ENCODE measurements at regions not wholly inside any gene's neighbourhood (a gene's known extent, or its start where the extent isn't known, plus 50 kb on each side); places are given as distances from the start of the nearest gene placed in this dataset.

DNA sequence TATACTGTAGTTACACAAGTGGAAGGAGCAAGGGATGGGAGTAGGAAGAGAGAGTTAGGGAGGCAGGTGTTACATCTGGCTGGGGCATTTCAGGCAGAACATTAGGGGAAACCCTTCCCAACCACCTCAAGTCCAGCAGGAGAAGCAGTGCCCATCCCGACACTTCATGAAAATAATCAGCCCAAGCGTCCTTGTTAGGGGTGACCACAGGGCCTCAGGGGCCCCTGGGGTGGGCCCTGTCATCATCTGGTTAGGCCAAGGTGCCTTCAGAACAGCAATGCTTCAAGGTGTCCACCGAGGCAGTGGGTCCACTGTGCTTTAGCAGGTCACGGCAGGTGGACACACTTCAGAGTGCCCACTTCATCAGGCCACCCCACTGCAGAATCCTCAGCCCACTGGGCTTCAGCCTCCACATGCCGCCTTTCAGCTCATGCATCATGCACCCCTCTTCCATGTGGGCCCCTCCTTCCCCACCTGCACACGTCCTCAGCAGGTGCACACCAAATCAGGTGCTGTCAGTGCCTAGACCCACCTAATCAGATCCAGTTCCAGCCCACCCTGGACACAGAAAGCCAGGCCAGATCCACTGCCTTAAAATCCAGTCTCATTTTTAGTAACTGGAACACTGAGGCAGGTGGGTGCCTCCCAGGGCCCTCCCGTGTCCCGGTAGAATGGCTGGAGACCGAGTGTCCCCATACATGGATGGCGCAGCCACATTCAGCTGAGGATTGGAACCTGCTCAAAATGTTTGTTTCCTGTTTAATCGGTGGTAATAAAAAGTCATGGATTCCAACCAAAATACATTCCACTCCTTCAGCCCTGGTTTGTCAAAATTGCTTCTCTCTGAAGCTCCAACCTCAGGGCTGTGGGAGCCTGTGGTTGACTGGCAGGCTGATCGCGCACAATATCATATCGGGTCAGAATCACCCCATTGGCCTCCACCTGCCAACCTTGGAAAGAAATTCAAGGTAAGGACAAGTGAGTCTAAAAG is 99.5 kb downstream of the ANKRD60 start:
- Histone ChIP-seq H3K4me3 (ENCODE audit: low read length in 3 of 3) (no peak overlapping the region), H3K27me3 (ENCODE audit: control insufficient read depth, insufficient read depth, low read length) (no peaks in the 10 kb centered on the region), H3K9me3 (ENCODE audit: control insufficient read depth in 2 of 3, insufficient read depth in 1 of 3, low read length in 3 of 3) (peaks cover 0 to 12% (median 5%) of the 10 kb centered on the region in 3 donors), H3K9ac (ENCODE audit: low read length in 3 of 3) (no peak overlapping the region), H3K27ac (ENCODE audit: low read depth in 2 of 2, low read length in 2 of 2) (no peak overlapping the region), H3K36me3 (ENCODE audit: control insufficient read depth in 2 of 3, insufficient read depth in 3 of 3, low read length in 3 of 3) (no peaks in the 10 kb centered on the region), H3K4me1 (ENCODE audit: control insufficient read depth in 2 of 3, insufficient read depth in 2 of 3, low read depth in 1 of 3, low read length in 3 of 3) (no peaks in the 10 kb centered on the region)
- FAIRE-seq (no peak), DNase-seq (no peak)
- TF ChIP-seq, protein P1, sequence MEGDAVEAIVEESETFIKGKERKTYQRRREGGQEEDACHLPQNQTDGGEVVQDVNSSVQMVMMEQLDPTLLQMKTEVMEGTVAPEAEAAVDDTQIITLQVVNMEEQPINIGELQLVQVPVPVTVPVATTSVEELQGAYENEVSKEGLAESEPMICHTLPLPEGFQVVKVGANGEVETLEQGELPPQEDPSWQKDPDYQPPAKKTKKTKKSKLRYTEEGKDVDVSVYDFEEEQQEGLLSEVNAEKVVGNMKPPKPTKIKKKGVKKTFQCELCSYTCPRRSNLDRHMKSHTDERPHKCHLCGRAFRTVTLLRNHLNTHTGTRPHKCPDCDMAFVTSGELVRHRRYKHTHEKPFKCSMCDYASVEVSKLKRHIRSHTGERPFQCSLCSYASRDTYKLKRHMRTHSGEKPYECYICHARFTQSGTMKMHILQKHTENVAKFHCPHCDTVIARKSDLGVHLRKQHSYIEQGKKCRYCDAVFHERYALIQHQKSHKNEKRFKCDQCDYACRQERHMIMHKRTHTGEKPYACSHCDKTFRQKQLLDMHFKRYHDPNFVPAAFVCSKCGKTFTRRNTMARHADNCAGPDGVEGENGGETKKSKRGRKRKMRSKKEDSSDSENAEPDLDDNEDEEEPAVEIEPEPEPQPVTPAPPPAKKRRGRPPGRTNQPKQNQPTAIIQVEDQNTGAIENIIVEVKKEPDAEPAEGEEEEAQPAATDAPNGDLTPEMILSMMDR (IDR thresholded peaks at IDR 0.05; ENCODE audit: borderline replicate concordance, extremely low read depth, insufficient read depth) = no peak
- intact Hi-C loops (cut with DNase I) = no loop called here

DNA sequence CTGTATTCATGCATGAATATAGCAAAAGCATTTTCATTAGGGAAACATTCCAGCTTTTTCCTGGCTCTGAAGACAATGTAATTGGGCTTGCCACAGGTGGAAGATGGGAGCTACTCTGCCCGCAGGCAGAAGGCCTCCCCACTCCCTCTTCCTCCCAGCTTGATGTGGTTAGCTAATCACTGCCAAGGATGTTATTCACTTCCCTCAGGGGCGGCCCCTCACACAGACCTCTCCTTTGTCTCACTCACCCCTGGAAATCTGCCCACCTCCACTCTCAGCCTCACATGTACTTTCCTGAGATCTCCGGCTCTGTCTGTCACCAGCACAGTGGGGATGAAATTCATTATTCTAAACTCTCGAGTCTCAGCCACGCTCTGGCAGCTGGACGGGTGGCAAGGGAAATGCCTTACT is 100.7 kb downstream of the ANKRD60 start:
- FAIRE-seq (no peak), DNase-seq (no peak)
- H3K27ac ChIP-seq (ENCODE audit: low read depth in 2 of 2, low read length in 2 of 2) = no peak overlapping the region
- no peak overlapping the region for H3K4me3 ChIP-seq (ENCODE audit: low read length in 3 of 3)
- no peaks in the 10 kb centered on the region for H3K4me1 ChIP-seq (ENCODE audit: control insufficient read depth in 2 of 3, insufficient read depth in 2 of 3, low read depth in 1 of 3, low read length in 3 of 3)
- intact Hi-C loops (cut with DNase I) = no loop called here
- no peaks in the 10 kb centered on the region for H3K27me3 ChIP-seq (ENCODE audit: control insufficient read depth, insufficient read depth, low read length)
- no peaks in the 10 kb centered on the region for H3K36me3 ChIP-seq (ENCODE audit: control insufficient read depth in 2 of 3, insufficient read depth in 3 of 3, low read length in 3 of 3)
- TF ChIP-seq, protein P1 (IDR thresholded peaks at IDR 0.05; ENCODE audit: borderline replicate concordance, extremely low read depth, insufficient read depth) = no peak
- no peak overlapping the region for H3K9ac ChIP-seq (ENCODE audit: low read length in 3 of 3)
- peaks cover 0 to 12% (median 5%) of the 10 kb centered on the region in 3 donors for H3K9me3 ChIP-seq (ENCODE audit: control insufficient read depth in 2 of 3, insufficient read depth in 1 of 3, low read length in 3 of 3)

DNA sequence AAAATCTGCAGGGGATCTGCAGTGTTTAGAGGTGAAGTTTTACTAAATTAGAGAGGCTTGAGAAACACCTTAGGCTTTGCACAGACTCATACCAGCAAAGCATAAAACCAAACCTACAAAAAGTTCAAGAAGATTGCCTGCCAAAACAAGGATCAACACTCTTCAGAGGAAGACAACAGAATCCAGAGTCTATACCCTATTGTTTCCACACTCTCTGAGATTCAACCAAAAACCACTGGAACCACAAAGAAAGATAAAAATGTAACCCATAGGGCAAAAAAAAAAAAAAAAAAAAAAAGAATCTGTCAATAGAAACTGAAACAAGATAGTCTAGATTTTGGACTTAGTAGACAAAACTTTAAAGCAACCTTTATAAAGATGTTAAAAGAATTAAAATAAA is 102.7 kb downstream of the ANKRD60 start:
- no peaks in the 10 kb centered on the region for H3K4me1 ChIP-seq (ENCODE audit: control insufficient read depth in 2 of 3, insufficient read depth in 2 of 3, low read depth in 1 of 3, low read length in 3 of 3)
- no peaks in the 10 kb centered on the region for H3K27me3 ChIP-seq (ENCODE audit: control insufficient read depth, insufficient read depth, low read length)
- H3K27ac ChIP-seq (ENCODE audit: low read depth in 2 of 2, low read length in 2 of 2) = no peak overlapping the region
- DNase-seq (no peak), FAIRE-seq (no peak)
- peaks cover 0 to 12% (median 5%) of the 10 kb centered on the region in 3 donors for H3K9me3 ChIP-seq (ENCODE audit: control insufficient read depth in 2 of 3, insufficient read depth in 1 of 3, low read length in 3 of 3)
- H3K9ac ChIP-seq (ENCODE audit: low read length in 3 of 3) = no peak overlapping the region
- TF ChIP-seq, protein P1 (IDR thresholded peaks at IDR 0.05; ENCODE audit: borderline replicate concordance, extremely low read depth, insufficient read depth) = no peak
- intact Hi-C loops (cut with DNase I) = no loop called here
- H3K4me3 ChIP-seq (ENCODE audit: low read length in 3 of 3) = no peak overlapping the region
- no peaks in the 10 kb centered on the region for H3K36me3 ChIP-seq (ENCODE audit: control insufficient read depth in 2 of 3, insufficient read depth in 3 of 3, low read length in 3 of 3)

Data from kidney (tissue), 13 donors.